ENCODE measurements at regions not wholly inside any gene's neighbourhood (a gene's known extent, or its start where the extent isn't known, plus 50 kb on each side); places are given as distances from the start of the nearest gene placed in this dataset.
"Not testable (repeated sequence)": the region's sequence is repeated elsewhere in the genome, so short reads cannot be mapped to it uniquely, and the experiment has no call there.

GRCh38 chr1:234920136-234920842, 208.3 kb downstream of the TOMM20 start:
- no peak for DNase-seq (ENCODE audit: low read depth, low spot score)

GRCh38 chr1:234918961-234919761, 209.5 kb downstream of the TOMM20 start:
- DNase-seq (ENCODE audit: low read depth, low spot score) = no peak

DNA sequence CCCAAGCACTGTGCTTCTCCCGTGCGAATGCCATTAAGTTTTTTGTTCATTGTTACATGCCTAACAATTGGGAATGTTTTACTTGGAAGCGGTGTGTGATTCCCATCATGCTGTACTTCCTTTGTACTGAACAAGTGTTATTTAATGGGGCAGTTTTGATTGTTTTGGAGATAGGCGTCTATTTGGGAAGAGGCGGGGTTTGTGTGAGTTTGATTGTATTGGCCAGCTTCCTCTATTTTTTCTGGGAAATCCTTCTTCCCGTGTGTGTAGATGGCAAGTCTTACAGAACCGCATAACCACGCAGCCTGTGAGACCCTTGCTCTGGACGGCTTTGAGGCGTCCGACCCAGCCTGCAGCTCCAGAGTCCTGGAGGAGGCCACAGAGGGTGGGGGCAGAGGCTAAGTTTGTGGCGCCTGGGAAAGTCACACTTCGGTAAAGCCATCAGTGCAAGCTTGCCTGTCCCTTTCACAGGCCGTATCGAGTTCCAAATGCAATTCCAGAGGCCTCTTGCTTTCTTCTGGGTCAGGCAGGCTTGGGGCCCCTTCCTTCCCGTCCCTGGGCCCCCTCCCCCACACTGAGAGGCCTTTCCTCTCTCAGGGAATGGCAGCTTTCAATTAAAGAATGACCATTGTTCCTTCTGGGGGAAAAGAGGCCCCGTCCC, 210.3 kb downstream of the TOMM20 start:
- DNase-seq (ENCODE audit: low read depth, low spot score) = no peak

- DNase-seq (ENCODE audit: low read depth, low spot score) = no peak
These were observed 211.0 kb downstream of the TOMM20 start for GRCh38 chr1:234917495-234918180.

- no peak for DNase-seq (ENCODE audit: low read depth, low spot score)
These were observed 211.8 kb downstream of the TOMM20 start for GRCh38 chr1:234916840-234917239.

DNA sequence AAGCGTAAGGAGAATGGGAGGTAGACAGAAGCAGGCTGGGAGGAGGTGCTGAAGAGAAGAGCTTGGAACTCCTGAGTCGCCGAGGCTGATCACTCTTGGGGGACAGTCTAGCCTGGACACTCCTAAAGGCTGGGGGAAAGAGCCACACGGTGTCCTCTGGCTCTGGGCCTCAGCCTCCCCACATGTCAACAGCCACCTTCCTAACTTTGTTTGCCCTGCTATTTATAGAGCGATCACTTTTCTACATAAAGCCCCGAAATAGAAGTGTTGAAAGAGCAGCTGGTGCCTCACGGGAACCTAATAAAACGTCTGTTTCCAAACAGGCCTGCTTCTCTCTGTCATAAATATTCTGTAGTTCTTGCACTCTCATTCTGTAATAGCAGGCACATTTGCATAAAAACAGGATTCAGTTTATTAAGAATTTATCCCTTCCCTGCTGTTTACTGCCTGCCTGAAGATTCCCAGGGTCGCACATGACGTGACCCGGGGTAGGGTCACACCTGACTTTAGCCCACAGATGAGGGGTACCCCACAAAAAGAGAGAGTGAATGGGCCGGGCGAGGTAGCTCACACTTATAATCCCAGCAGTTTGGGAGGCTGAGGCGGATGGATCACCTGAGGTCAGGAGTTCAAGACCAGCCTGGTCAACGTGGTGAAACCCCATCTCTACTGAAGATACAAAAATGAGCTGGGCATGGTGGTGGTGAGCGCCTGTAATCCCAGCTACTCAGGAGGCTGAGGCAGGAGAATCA, 212.5 kb downstream of the TOMM20 start:
- DNase-seq (ENCODE audit: low read depth, low spot score) = no peak

DNA sequence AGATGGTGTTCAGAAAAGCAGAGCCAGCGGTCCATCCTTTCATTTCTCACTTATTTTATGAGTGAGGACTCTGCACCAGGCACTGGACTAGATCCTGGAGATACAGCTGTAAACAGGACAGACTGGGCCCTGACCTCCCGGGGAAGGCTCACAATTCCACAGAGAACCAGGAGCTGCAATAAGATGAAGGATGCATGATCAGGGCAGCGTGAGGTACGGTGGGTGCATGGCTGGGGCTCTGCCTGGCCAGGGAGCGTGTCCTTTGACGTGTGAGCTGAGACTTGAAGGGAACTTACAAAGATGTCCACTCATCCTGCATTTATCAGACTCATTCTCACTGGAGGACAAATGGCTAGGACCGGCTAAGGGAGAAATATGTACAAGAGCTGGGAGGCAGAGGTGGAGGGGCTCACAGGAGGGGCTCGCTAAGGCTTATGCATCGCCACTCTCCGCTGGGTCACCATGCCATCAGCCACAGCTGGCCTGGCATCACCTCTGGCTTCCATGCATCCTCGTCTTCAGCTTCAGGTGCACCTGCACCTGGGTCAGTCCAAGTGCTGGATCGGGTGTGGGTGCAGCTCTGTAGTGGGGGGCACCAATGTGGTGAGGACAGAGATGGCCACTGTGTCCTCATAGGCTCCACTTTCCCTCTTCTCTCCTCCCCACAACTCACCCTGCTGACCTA, 213.9 kb downstream of the TOMM20 start:
- no peak for DNase-seq (ENCODE audit: low read depth, low spot score)

DNA sequence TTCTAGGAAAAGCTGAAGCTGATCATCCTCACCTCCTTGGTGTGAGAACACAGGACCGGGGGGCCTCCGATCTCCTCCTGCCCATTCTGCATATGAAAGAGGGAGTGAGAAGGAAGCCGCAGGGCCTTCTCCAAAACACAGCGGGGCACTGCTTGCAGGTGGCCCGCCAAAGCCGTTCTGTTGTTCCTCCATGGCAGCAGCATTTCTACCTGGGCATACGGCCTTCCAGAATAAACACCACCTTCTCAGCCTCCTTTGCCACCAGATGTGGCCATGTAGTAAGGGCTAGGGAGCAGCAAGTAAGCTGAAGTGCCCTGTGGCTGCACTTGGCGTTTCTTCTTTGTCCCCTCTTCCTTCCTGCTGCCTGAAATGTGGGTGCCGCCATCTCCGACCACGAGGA, 214.9 kb downstream of the TOMM20 start:
- peak; percentile 81 for DNase-seq (ENCODE audit: low read depth, low spot score)

DNA sequence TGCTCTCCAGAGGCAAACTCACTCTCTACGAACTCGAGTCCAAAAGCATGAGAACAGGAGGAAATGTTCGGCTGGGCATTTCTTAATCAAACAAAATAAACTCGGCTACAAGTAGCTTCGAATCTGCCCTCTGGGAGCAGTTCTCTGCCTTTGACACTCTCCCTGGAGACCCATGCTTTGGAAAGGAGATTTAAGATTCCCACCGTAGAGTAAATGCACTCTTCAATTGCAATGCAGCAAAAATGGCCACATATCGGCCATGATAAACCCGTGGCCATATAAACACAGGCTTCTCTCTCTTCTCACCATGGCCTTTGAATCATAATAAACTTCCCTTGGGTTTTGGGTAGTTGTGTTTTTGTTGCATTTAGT, 215.4 kb downstream of the TOMM20 start:
- DNase-seq (ENCODE audit: low read depth, low spot score) = no peak

DNA sequence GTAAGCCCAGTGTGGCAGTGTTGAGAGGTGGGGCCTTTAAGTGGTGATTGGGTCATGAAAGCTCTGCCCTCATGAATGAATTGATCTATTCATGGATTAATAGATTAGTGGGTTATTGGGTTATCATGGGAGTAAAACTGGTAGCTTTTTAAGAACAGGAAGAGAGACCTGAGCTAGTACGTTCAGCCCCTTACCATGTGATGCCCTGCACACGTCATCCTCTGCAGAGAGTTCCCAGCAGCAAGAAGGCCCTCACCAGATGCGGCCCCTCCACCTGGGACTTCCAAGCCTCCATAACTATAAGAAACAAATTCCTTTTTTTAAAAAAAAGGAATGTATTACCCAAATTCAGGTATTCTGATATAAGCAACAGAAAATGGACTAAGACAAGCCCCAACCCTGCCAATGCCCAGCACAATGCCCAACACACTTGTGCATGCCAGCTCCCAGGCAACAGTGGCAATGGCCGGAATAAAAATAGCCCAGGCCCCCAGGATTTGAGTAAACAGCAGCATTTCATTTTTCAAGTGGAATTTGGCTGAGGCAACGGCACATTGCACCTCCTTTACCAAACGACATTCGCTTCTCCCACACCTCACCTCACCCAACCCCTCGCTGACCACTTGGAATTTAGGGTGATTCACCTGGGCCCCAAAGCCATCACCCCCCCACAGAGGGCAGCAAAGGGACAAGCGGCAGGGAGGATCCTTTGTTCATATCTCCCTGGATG, 215.9 kb downstream of the TOMM20 start:
- no peak for DNase-seq (ENCODE audit: low read depth, low spot score)

DNA sequence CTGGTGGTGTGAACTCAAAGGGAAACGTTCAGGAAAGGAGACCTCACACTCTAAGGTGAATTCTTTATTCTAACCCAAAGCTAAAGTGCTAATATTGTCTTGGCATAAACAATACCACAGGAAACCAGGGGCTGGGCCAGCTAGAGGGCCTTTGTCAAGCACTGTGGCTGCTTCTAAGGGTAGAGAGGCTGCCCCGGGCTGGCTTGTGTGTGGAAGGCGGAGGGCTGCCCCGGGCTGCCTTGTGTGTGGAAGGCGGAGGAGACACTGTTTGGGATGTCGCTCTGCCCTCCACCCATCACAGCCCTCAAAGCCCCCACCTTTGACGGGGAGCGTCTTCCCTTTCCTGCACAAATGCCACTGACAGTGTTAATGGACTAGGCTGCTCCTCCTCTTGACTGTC, 216.8 kb downstream of the TOMM20 start:
- DNase-seq (ENCODE audit: low read depth, low spot score) = peak; percentile 62

- DNase-seq (ENCODE audit: low read depth, low spot score) = not testable (repeated sequence)
These were observed 217.5 kb downstream of the TOMM20 start for GRCh38 chr1:234911136-234911535.

GRCh38 chr1:234909851-234910250, 218.8 kb downstream of the TOMM20 start:
- no peak for DNase-seq (ENCODE audit: low read depth, low spot score)

- no peak for DNase-seq (ENCODE audit: low read depth, low spot score)
These were observed 219.3 kb downstream of the TOMM20 start for GRCh38 chr1:234909307-234909810.

- DNase-seq (ENCODE audit: low read depth, low spot score) = no peak
These were observed 220.1 kb downstream of the TOMM20 start for GRCh38 chr1:234908571-234908970.

DNA sequence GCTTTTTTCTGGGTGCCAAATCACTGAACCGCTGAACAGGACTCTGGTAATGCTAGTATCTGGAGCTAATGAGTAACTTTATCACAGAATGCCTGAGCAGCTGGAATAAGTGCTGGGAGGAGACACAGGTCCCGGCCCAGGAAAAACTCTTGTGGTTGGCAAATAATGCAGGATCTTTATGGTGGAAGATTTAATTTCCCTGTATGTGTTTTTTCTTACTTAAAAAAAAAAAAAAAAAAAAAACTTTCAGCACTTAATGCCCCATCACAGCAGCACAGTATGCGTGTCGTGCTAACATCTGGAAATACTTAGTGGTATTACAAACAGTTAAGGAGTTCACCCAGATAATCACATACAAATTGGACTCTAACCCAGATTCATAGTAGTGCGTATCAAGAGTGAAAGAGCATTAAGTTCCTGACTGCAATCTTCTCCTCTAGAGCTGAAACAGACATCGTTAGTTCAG, 220.7 kb downstream of the TOMM20 start:
- no peak for DNase-seq (ENCODE audit: low read depth, low spot score)

DNA sequence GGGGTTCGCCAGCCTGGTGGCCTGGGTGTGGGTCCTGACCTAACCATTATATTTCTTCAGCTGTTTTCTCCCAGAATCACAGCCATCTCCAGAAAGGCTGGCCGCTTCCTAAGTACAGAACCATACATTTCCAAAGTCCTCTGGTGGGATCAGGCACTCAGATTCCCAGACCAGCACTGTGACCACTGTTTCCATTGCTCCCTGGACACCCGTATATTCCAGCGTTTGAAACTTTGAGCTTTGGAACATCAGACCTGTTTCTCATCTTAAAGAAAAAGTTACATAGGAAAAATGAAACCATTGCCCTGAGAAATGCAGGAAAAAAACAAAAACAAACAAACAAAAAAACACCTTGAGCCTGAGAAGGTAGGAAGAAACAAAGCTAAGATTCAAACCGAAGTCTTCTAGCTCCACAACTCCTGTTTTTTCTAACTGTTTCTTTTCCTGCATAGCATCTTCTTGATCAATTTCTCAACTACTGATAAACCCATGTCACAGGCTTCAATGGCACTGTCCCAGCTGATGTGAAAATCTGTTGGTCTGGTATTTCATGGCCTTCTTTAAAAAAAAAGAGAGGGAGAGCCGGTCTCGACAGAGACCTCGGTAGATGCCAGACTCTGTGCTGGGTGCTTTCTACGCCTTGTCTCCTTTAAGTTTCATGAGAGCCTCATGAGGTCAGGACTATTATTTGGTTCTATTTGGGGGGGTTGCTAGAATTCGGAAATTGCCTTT, 221.3 kb downstream of the TOMM20 start:
- no peak for DNase-seq (ENCODE audit: low read depth, low spot score)

- no peak for DNase-seq (ENCODE audit: low read depth, low spot score)
These were observed 222.0 kb downstream of the TOMM20 start for GRCh38 chr1:234906654-234907053.
